ENCODE measurements at regions not wholly inside any gene's neighbourhood (a gene's known extent, or its start where the extent isn't known, plus 50 kb on each side); places are given as distances from the start of the nearest gene placed in this dataset.

DNA sequence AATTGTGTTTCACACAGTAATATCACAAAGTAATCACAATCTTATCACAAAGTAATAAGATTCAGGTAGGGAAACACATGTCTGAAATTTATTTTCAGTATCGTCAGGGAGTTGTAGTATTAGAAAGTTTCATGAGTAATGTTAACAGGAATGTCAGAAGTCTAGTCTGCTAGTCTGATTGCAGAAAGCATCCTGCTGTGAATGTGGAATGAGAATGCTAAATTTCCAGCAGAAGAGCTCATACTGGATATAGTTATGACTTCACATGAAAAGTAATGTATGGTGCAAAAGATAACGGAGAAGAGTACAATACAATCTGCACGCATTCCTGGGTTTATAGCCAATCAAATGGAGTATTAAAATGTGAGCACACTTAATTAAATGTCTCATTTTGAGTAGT is 494.7 kb upstream of the SETBP1 start:
- Histone ChIP-seq H3K4me1 (ENCODE audit: insufficient read depth) (no peaks in the 10 kb centered on the region), H3F3A (ENCODE audit: insufficient read depth) (no peaks in the 10 kb centered on the region), H3K36me3 (ENCODE audit: low read depth) (no peaks in the 10 kb centered on the region), H3K4me2 (ENCODE audit: unreplicated experiment) (no peak overlapping the region), H4K20me1 (ENCODE audit: insufficient read depth) (no peaks in the 10 kb centered on the region), H3K27ac (no peak overlapping the region), H2AFZ (no peak overlapping the region), H3K27me3 (replicated peaks; ENCODE audit: insufficient read depth) (no peaks in the 10 kb centered on the region), H3K9me3 (ENCODE audit: low read depth) (no peaks in the 10 kb centered on the region), H3K9ac (no peak overlapping the region), H3K9me2 (ENCODE audit: insufficient read depth) (no peaks in the 10 kb centered on the region), H3K4me3 (no peak overlapping the region), H3K79me2 (ENCODE audit: insufficient read depth) (no peaks in the 10 kb centered on the region)
- DNase-seq = peak; percentile 17
- in situ Hi-C loops (cut with MboI) = no loop called here
- WGBS, 2 experiments (ENCODE audit: low coverage in 1 of 2, low lambda C conversion rate in 2 of 2, missing lambda C conversion rate in 2 of 2) = 81 to 86% methylated on average over 3 of the region's 3 CpGs
- TF ChIP-seq EZH2 (IDR thresholded peaks at IDR 0.05; ENCODE audit: insufficient read depth, poor library complexity, severe bottlenecking) = no peak
- no peak for TF ChIP-seq EZH2phosphoT487 (IDR thresholded peaks at IDR 0.05; ENCODE audit: insufficient read depth, low read depth)

DNA sequence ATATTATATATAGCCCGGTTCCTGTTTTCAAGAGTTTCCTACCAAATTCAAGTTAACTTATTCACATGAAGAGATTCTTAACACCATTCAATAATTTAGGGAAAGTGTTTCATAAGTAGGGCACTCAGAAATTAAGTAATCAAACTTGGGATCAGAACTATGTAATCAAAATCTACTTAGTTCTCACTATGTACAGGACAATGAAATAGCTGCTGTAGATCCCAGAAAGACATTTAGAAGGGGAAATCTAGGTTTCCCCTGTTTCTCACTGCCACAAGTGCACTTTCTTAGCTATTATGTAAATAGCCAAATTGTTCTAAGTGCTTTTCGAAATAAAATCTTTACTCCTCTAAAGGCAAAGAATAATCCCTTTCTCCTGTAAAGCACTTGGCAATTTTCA is 493.6 kb upstream of the SETBP1 start:
- Histone ChIP-seq H3K4me3 (no peak overlapping the region), H3K27ac (no peak overlapping the region), H3K9me2 (ENCODE audit: insufficient read depth) (no peaks in the 10 kb centered on the region), H3K36me3 (ENCODE audit: low read depth) (no peaks in the 10 kb centered on the region), H3K9me3 (ENCODE audit: low read depth) (no peaks in the 10 kb centered on the region), H3K4me2 (ENCODE audit: unreplicated experiment) (no peak overlapping the region), H3K4me1 (ENCODE audit: insufficient read depth) (no peaks in the 10 kb centered on the region), H4K20me1 (ENCODE audit: insufficient read depth) (no peaks in the 10 kb centered on the region), H2AFZ (no peak overlapping the region), H3F3A (ENCODE audit: insufficient read depth) (no peaks in the 10 kb centered on the region), H3K9ac (no peak overlapping the region), H3K79me2 (ENCODE audit: insufficient read depth) (no peaks in the 10 kb centered on the region), H3K27me3 (replicated peaks; ENCODE audit: insufficient read depth) (no peaks in the 10 kb centered on the region)
- WGBS, 2 experiments (ENCODE audit: low coverage in 1 of 2, low lambda C conversion rate in 2 of 2, missing lambda C conversion rate in 2 of 2) = 72 to 75% methylated on average over 2 of the region's 2 CpGs
- DNase-seq = no peak
- in situ Hi-C loops (cut with MboI) = no loop called here
- TF ChIP-seq EZH2 (IDR thresholded peaks at IDR 0.05; ENCODE audit: insufficient read depth, poor library complexity, severe bottlenecking) (no peak), EZH2phosphoT487 (IDR thresholded peaks at IDR 0.05; ENCODE audit: insufficient read depth, low read depth) (no peak)

DNA sequence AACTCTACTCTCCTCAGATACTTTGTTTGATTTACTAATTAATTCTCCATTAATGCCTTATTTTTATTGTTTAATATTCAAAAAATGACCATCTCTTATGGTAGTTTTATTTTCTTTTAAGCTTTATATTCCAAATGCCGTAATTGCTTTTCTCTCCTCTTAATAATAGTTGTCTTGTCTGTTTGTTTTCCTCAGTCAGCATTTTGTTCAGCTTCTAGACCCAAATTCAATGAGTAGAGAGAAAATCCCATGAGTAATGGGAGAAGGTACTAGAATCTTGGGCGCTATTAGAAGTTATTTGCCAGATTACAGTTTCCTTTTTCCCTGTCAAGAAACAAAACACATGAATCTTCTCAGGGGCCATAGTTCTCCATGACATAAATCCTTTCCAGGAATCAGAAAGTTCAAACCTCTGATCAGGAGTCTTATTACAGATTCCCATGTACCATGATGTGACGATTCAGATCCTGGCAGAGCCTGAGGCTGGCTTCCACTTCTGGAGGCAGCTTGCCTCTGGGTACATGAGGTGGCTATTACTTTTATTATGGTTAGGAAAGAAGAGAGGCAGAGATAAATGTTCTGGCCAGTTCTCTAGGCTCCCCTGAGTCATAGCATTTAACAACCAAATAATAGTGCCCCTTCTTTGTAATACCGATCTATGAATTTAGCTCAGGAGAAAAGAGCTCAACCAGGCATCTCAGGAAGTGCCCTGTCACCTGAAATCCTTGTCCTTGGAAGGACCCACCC is 485.1 kb upstream of the SETBP1 start:
- no peak overlapping the region for H3K27ac ChIP-seq
- no peaks in the 10 kb centered on the region for H3F3A ChIP-seq (ENCODE audit: insufficient read depth)
- no peaks in the 10 kb centered on the region for H3K9me3 ChIP-seq (ENCODE audit: low read depth)
- H2AFZ ChIP-seq = no peak overlapping the region
- no peaks in the 10 kb centered on the region; the same call in 1 of the 2 replicates for H3K27me3 ChIP-seq (replicated peaks; ENCODE audit: insufficient read depth)
- H3K4me3 ChIP-seq = no peak overlapping the region
- H3K4me2 ChIP-seq (ENCODE audit: unreplicated experiment) = no peak overlapping the region
- H3K9me2 ChIP-seq (ENCODE audit: insufficient read depth) = no peaks in the 10 kb centered on the region
- no peak overlapping the region for H3K9ac ChIP-seq
- no peaks in the 10 kb centered on the region for H3K4me1 ChIP-seq (ENCODE audit: insufficient read depth)
- no peaks in the 10 kb centered on the region for H4K20me1 ChIP-seq (ENCODE audit: insufficient read depth)
- DNase-seq = peak; percentile 8
- H3K79me2 ChIP-seq (ENCODE audit: insufficient read depth) = no peaks in the 10 kb centered on the region
- no peaks in the 10 kb centered on the region for H3K36me3 ChIP-seq (ENCODE audit: low read depth)
- no peak for TF ChIP-seq EZH2 (IDR thresholded peaks at IDR 0.05; ENCODE audit: insufficient read depth, poor library complexity, severe bottlenecking)
- TF ChIP-seq EZH2phosphoT487 (IDR thresholded peaks at IDR 0.05; ENCODE audit: insufficient read depth, low read depth) = no peak
- 46 to 56% methylated on average over 4 of the region's 4 CpGs for WGBS, 2 experiments (ENCODE audit: low coverage in 1 of 2, low lambda C conversion rate in 2 of 2, missing lambda C conversion rate in 2 of 2)
- in situ Hi-C loops (cut with MboI) = no loop called here

DNA sequence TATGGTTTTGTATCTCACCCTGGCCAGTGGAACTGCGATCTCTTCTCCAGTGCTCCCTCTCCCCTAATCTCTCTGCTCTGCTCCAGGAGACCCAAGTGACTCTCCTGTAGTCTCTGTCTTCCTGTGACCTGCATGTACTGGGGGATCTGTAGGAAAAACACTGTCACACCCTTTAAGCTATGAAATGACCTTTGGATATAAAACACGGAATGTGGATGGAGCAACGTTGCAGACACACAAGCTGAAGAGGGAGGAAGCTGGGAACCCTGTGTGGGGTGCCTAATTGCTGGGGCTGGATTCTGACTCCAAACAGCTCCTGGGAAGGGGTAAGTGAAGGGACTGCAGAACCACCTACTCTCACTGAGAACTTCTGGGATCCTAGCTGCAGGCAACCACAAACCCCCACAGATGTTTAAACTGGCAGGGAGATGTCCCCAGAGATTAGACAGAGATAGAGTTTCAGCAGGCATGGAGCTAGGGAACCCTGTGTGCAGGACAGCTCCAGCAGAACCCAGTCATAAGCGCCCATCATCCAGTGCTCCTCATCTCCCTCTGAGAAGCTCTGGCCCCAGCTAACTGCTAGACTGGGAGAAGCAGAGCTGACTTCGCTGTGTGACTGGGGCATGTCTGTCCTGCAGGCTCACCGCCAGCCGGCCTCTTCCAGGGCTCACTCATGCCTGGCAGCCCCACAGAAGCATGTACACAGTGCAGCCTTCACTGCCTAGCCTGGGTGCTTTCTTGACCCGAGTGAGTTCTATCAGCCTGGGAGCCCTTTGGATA is 482.7 kb upstream of the SETBP1 start:
- H3K9me3 ChIP-seq (ENCODE audit: low read depth) = no peaks in the 10 kb centered on the region
- TF ChIP-seq EZH2phosphoT487 (IDR thresholded peaks at IDR 0.05; ENCODE audit: insufficient read depth, low read depth) (no peak), EZH2 (IDR thresholded peaks at IDR 0.05; ENCODE audit: insufficient read depth, poor library complexity, severe bottlenecking) (no peak)
- peak; percentile 3 for DNase-seq
- no peak overlapping the region for H3K4me2 ChIP-seq (ENCODE audit: unreplicated experiment)
- no peaks in the 10 kb centered on the region for H3F3A ChIP-seq (ENCODE audit: insufficient read depth)
- H3K4me1 ChIP-seq (ENCODE audit: insufficient read depth) = no peaks in the 10 kb centered on the region
- no peaks in the 10 kb centered on the region for H3K79me2 ChIP-seq (ENCODE audit: insufficient read depth)
- in situ Hi-C loops (cut with MboI) = no loop called here
- no peaks in the 10 kb centered on the region for H3K36me3 ChIP-seq (ENCODE audit: low read depth)
- no peaks in the 10 kb centered on the region for H3K9me2 ChIP-seq (ENCODE audit: insufficient read depth)
- H2AFZ ChIP-seq = no peak overlapping the region
- H3K27ac ChIP-seq = no peak overlapping the region
- no peak overlapping the region for H3K4me3 ChIP-seq
- H4K20me1 ChIP-seq (ENCODE audit: insufficient read depth) = no peaks in the 10 kb centered on the region
- WGBS, 2 experiments (ENCODE audit: low coverage in 1 of 2, low lambda C conversion rate in 2 of 2, missing lambda C conversion rate in 2 of 2) = 33 to 38% methylated on average over 8 of the region's 8 CpGs
- H3K9ac ChIP-seq = no peak overlapping the region
- no peaks in the 10 kb centered on the region; the same call in 1 of the 2 replicates for H3K27me3 ChIP-seq (replicated peaks; ENCODE audit: insufficient read depth)
